Activated naive CD8-positive, alpha-beta T cell treated with anti-CD3 and anti-CD28 coated beads, Interleukin-2, amount 50 U/mL, for 24 hours (primary cell): ENCODE measurements at regions not wholly inside any gene's neighbourhood (a gene's known extent, or its start where the extent isn't known, plus 50 kb on each side); places are given as distances from the start of the nearest gene placed in this dataset.
"Not testable (repeated sequence)": the region's sequence is repeated elsewhere in the genome, so short reads cannot be mapped to it uniquely, and the experiment has no call there.

Source experiments
- ATAC-seq: fragments of 150-1000 bp; cut with Tn5 transposase; one replicate; pipeline ENCODE4 v1.10.0; 2021
- DNase-seq: peaks from one replicate; pipeline ENCODE4 v3.0.0; 2021
- H3K27ac Mint-ChIP-seq: one replicate; pipeline ENCODE4 v1.8.0; 2021; ENCODE audit warnings: mild to moderate bottlenecking, mixed read lengths
- H3K27me3 Mint-ChIP-seq: one replicate; pipeline ENCODE4 v1.8.0; 2021; ENCODE audit warnings: mixed read lengths
- H3K36me3 Mint-ChIP-seq: one replicate; pipeline ENCODE4 v1.8.0; 2021; ENCODE audit warnings: low read depth, mixed read lengths
- H3K4me1 Mint-ChIP-seq: one replicate; pipeline ENCODE4 v1.8.0; 2021; ENCODE audit warnings: mixed read lengths
- H3K4me3 Mint-ChIP-seq: one replicate; pipeline ENCODE4 v1.8.0; 2021; ENCODE audit warnings: mild to moderate bottlenecking, moderate library complexity, mixed read lengths
- H3K9me3 Mint-ChIP-seq: one replicate; pipeline ENCODE4 v1.8.0; 2021; ENCODE audit warnings: mixed read lengths

DNA sequence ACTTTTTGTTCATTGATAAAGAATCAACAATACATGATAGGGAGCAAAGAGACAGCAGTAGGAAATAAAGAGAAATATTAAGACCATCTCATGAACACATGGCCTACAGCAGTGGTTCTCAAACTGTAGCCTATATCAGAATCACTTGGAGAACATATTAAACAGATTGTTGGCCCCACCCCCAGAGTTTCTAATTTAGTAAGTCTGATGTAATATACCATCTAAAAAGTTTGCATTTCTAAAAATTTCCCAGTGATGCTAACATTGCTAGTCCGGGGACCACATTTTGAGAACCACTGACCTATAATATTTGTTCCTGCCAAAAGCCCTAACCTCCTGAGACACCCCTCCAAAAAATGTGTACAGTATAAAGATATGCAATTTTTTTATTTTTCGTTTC lies 306.2 kb upstream of the NREP start:
- Mint-ChIP-seq H3K4me3 (no peak overlapping the region), H3K9me3 (no peaks in the 10 kb centered on the region), H3K36me3 (no peaks in the 10 kb centered on the region), H3K27me3 (no peaks in the 10 kb centered on the region), H3K27ac (no peak overlapping the region), H3K4me1 (no peaks in the 10 kb centered on the region)
- ATAC-seq, result no peak
- no peak for DNase-seq

DNA sequence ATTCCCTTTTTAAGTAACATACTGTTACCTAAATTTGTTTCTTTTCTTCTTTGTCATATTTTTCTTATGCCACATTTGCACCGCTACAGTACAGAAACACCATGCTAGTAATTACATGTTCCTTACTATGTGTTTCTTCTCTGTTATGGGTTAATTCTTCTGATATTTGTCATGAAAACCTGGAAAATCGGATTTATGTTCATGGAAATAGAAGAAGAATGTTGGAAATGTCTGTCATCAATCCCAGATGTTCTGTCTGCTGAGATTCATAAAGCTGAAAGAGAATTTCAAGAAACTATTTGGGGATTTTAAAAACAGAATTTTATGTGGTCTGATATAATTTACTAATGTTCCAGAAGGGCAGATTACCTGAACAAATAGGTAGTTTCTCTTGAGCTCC lies 305.2 kb upstream of the NREP start:
- Mint-ChIP-seq H3K4me3 (no peak overlapping the region), H3K27ac (no peak overlapping the region), H3K4me1 (no peaks in the 10 kb centered on the region), H3K27me3 (peaks cover 4% of the 10 kb centered on the region), H3K9me3 (no peaks in the 10 kb centered on the region), H3K36me3 (no peaks in the 10 kb centered on the region)
- DNase-seq, result no peak
- ATAC-seq, result no peak

DNA sequence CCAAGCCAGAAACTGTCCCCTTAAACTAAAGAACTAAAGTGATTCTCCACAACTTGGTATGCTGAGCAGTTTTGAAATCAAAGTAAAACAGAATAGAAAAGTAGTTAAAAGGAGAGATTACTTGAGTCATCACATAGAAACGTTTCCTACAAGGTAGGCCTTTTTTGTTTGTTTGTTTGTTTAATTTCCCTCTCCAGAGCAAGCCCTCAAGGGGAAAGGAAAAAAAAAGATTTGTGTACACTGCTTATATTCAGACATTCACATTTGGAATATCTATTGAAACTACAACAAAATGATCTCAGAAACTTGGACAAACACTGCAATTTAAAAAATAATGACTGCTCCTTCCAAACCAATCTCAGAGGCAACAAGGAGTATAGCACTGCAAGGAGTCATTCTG lies 304.7 kb upstream of the NREP start:
- peaks cover 4% of the 10 kb centered on the region for H3K27me3 Mint-ChIP-seq

DNA sequence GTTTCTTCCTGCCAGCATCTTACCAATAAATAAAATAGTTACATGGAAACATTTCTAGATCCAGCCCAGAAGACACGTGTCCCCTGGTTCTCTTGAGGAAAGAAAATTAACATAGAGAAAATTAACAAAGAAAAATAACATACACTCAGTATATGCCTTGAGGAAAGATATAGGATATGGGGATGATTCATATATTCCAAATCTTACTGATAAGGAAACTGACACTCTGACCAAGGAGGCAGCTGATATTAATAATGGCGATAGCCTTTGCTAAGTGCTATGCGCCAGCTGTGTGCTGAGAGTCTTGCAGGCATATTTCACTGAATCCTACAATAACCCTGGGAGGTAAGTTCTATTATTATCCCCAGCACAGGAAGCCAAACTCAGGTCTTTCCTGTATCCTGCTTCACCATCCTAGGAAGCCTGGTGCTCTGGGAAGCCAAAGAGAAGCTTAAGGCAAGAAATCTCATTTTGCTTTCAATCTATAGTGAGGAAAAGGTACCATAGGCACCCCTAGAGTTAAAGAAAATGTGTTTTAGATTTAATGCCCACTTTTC lies 302.7 kb upstream of the NREP start:
- H3K9me3 Mint-ChIP-seq, result peaks cover 13% of the 10 kb centered on the region
- DNase-seq (no peak), ATAC-seq (no peak)
- no peak overlapping the region for H3K27ac Mint-ChIP-seq
- peaks cover 12% of the 10 kb centered on the region for H3K27me3 Mint-ChIP-seq
- H3K36me3 Mint-ChIP-seq, result no peaks in the 10 kb centered on the region
- H3K4me1 Mint-ChIP-seq, result no peaks in the 10 kb centered on the region
- H3K4me3 Mint-ChIP-seq, result no peak overlapping the region

More for the DNA sequence above, 304.7 kb upstream of the NREP start:
- Mint-ChIP-seq H3K36me3 (no peaks in the 10 kb centered on the region), H3K9me3 (no peaks in the 10 kb centered on the region), H3K27ac (no peak overlapping the region), H3K4me3 (no peak overlapping the region), H3K4me1 (no peaks in the 10 kb centered on the region)
- no peak for ATAC-seq
- no peak for DNase-seq

DNA sequence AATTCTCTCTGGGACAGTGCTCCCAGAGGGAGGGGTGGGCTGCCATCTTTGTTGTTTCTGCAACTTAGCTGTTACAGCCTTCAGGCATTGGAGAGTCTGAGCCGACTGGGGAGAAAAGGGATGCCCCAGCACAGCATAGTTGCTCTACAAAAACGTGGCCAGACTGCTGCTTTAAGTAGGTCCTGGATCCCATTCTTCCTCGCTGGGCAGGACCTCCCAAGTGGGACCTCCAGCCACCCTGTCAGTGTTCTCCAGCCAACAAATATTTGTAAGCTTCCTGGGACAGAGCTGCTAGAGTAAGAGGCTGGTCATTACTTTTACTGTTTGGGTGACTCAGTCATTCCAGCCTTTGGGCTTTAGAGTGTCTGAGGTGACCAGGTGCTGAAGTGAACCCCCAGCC lies 292.7 kb upstream of the NREP start:
- Mint-ChIP-seq H3K27me3 (peaks cover 5% of the 10 kb centered on the region), H3K4me3 (no peak overlapping the region), H3K36me3 (no peaks in the 10 kb centered on the region), H3K9me3 (no peaks in the 10 kb centered on the region), H3K27ac (no peak overlapping the region), H3K4me1 (no peaks in the 10 kb centered on the region)
- DNase-seq, result no peak
- no peak for ATAC-seq

DNA sequence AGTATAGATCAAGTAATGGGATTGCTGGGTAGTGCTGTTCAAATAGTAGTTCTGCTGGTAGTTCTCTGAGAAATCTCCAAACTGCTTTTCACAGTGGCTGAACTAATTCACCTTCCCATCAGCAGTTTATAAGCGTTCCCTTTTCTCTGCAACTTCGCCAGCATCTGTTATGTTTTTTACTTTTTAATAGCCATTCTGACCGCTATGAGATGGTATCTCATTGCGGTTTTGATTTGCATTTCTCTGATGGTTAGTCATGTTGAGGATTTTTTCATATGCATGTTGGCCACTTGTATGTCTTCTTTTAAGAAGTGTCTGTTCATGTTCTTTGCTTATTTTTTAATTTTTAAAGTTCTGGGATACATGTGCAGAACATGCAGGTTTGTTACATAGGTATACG lies 279.2 kb upstream of the NREP start:
- no peak for ATAC-seq
- Mint-ChIP-seq H3K9me3 (peaks cover 4% of the 10 kb centered on the region), H3K36me3 (no peaks in the 10 kb centered on the region), H3K27me3 (no peaks in the 10 kb centered on the region), H3K4me3 (no peak overlapping the region), H3K4me1 (no peaks in the 10 kb centered on the region), H3K27ac (no peak overlapping the region)
- no peak for DNase-seq

DNA sequence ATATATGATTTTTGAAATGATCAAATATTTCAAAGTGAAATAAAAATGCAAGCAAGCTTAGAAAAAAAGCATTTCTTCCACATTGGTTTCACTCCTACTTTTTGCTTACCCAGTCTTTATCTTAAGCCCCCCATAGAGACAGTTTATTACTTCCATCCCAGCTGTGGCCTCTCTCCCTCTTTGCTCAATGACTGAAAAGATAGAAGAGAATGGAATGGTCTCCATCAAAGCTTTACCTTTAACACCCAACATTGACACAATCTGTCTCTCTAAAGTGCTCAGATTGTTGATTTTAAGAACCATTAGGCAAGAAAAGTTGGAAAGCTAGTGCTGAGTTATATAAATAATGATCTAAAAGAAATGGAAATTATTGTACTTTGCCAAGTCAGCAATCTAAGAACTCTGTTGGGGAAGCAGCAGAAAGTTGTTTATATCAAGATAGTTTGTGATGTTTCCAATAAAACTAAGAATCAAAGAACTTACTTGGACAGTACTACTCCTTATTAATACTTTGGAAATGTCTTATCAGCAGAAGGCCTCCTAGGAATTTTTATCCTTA lies 277.5 kb upstream of the NREP start:
- Mint-ChIP-seq H3K27me3 (no peaks in the 10 kb centered on the region), H3K9me3 (peaks cover 10% of the 10 kb centered on the region), H3K4me3 (no peak overlapping the region), H3K27ac (no peak overlapping the region), H3K4me1 (no peaks in the 10 kb centered on the region), H3K36me3 (no peaks in the 10 kb centered on the region)
- ATAC-seq (no peak), DNase-seq (no peak)

DNA sequence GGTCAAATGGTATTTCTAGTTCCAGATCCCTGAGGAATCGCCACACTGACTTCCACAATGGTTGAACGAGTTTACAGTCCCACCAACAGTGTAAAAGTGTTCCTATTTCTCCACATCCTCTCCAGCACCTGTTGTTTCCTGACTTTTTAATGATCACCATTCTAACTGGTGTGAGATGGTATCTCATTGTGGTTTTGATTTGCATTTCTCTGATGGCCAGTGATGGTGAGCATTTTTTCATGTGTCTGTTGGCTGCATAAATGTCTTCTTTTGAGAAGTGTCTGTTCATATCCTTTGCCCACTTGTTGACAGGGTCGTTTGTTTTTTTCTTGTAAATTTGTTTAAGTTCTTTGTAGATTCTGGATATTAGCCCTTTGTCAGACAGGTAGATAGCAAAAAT lies 269.9 kb upstream of the NREP start:
- not testable (repeated sequence) for H3K27me3 Mint-ChIP-seq, H3K27ac Mint-ChIP-seq, H3K4me1 Mint-ChIP-seq, DNase-seq, H3K4me3 Mint-ChIP-seq, H3K36me3 Mint-ChIP-seq, ATAC-seq
- H3K9me3 Mint-ChIP-seq, result peaks cover 12% of the 10 kb centered on the region

DNA sequence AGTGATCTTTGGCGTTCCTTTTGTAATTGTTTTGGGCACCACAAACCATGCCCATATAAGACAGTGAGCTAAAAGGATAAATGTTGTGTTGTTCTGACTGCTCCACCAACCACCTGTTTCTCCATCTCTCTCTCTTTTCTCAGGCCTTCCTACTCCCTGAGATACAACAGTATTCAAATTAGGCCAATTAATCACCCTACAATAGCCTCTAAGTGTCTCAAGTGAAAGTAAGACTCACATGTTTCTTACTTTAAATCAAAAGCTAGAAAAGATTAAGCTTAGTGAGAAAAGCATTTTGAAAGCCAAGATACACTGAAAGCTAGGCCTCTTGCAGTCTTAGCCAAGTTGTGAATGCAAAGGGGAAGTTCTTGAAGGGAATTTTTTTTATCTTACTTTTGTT lies 268.8 kb upstream of the NREP start:
- Mint-ChIP-seq H3K27ac (no peak overlapping the region), H3K27me3 (no peaks in the 10 kb centered on the region), H3K4me3 (no peak overlapping the region), H3K9me3 (peaks cover 12% of the 10 kb centered on the region), H3K36me3 (no peaks in the 10 kb centered on the region), H3K4me1 (peaks cover 1% of the 10 kb centered on the region)
- DNase-seq (no peak), ATAC-seq (no peak)

DNA sequence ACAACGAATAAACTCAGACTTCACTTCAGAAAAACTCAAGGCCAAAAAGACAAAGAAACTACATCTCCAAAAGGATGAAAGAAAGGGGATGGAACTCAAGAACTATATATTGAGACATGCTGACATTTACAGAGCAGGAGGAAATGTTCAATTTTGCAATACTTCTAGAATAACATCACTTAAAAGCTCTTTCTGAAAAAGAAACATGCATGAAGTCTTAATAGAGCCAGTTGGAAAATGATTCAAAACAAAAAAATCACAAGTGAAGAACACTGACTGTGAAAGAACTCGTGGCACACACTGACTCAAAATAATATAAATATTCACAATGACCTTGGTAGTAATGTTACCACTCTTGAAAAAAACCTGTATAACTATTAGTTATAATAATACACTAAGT lies 267.8 kb upstream of the NREP start:
- ATAC-seq, result no peak
- Mint-ChIP-seq H3K9me3 (peaks cover 7% of the 10 kb centered on the region), H3K36me3 (no peaks in the 10 kb centered on the region), H3K4me1 (peaks cover 1% of the 10 kb centered on the region), H3K27ac (no peak overlapping the region), H3K27me3 (no peaks in the 10 kb centered on the region), H3K4me3 (no peak overlapping the region)
- no peak for DNase-seq

DNA sequence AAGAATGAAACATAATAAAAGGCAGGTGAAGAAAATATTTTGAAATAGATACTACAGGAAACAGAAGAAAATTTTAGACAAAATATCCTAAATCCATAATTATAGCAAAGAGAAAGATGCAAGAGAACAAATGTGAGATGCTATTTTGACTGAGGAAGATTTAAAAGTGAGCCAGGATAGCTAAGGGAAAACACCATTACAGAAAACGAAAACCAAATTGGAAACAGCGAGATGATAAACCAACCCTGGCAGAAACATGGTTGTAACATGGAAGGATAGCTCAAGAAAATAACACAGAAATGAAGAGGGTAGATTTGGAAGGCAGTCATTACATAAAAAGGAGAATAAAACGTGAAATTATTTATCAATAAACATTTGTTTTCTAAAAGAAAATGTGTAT lies 267.2 kb upstream of the NREP start:
- Mint-ChIP-seq H3K4me1 (peaks cover 1% of the 10 kb centered on the region), H3K27me3 (no peaks in the 10 kb centered on the region), H3K27ac (no peak overlapping the region), H3K36me3 (no peaks in the 10 kb centered on the region), H3K4me3 (no peak overlapping the region), H3K9me3 (peaks cover 7% of the 10 kb centered on the region)
- no peak for DNase-seq
- no peak for ATAC-seq

DNA sequence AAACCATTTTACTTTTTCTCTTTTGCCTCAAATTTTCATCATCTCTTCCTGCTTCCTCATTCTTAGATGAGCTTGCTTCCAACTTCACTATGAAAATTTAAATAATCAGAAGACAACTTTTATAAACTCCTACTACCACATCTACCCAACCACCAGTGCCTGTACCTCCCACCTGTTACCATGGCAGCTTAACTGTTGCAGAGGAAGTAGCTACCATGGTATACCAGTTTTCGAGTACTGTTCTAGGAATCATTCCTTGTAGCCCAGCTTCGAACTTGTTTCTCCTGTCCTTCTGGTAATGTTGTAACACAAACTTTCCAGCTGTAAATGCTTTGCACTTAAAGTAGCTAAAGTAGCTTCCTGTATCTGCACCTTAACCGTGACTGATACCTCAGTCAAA lies 266.8 kb upstream of the NREP start:
- Mint-ChIP-seq H3K4me3 (no peak overlapping the region), H3K27ac (no peak overlapping the region), H3K36me3 (no peaks in the 10 kb centered on the region), H3K4me1 (peaks cover 1% of the 10 kb centered on the region), H3K27me3 (no peaks in the 10 kb centered on the region), H3K9me3 (peaks cover 7% of the 10 kb centered on the region)
- ATAC-seq, result no peak
- no peak for DNase-seq

DNA sequence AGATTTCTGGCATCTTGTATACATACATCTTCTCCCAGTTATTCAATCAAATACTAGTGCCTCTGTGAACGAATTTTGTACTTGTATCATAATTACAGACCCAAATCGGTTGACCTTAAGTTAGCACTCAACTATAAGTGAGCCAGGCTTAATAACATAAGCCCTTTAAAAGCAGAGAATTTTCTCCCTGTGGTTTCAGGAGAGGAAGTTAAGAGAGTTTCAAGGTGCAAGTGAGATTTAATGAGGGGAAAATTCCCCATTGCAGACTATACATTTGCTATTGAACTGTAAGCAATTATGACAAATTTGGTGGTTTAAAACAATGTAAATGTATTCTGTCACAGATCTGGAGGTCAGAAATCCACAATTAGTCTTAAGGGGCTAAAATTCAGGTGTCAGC lies 261.9 kb upstream of the NREP start:
- Mint-ChIP-seq H3K4me1 (no peaks in the 10 kb centered on the region), H3K9me3 (no peaks in the 10 kb centered on the region), H3K27ac (no peak overlapping the region), H3K4me3 (no peak overlapping the region), H3K36me3 (no peaks in the 10 kb centered on the region), H3K27me3 (peaks cover 2% of the 10 kb centered on the region)
- no peak for ATAC-seq
- no peak for DNase-seq

DNA sequence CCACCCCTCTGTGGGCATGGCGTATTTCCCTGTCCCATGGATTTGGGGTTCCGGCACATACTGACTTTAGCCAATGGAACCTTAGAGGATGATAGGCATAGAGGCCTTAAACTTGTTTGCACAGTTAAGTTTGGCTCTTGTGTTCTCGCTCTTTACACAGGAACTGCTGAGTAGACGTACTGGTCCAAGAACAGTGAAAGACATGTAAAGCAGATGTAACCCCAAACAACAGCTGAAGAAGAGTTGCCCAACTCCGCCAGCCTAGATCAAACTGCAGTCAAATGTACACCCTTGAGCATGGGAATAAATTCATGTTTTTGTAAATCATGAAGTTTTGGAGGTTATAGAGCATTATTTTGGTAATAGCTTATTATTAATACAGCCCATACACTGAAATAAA lies 260.0 kb upstream of the NREP start:
- Mint-ChIP-seq H3K27me3 (peaks cover 2% of the 10 kb centered on the region), H3K9me3 (no peaks in the 10 kb centered on the region), H3K27ac (no peak overlapping the region), H3K36me3 (no peaks in the 10 kb centered on the region), H3K4me1 (no peaks in the 10 kb centered on the region), H3K4me3 (no peak overlapping the region)
- no peak for DNase-seq
- no peak for ATAC-seq

DNA sequence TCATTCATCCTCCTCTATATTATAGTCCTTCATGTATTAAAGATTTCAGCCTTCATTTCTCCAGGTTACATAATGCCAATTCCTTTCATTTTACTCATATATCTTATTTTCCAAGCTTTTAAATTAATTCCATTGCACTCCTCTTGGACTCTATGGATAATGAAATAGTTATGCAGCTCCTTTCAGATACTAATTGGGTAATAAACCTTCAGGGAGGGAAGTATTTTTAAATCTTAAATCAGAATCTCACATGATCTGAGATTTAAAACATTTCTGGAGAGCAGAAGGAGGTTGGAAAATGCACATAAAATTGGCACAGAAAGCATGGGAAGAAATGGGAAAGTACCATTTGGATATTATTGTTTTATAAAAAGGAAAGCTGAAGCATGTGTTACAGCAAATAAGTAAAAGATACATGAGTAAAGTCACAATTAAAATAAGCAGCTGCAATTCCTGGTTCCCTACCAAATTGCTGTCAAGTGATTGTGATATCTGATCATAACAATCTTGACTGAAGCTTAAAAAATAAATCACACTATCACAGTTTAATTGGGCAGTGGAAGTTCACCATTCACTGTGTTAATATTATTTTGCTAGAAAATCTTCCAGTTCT lies 257.9 kb upstream of the NREP start:
- Mint-ChIP-seq H3K27me3 (peaks cover 2% of the 10 kb centered on the region), H3K9me3 (no peaks in the 10 kb centered on the region), H3K4me1 (no peaks in the 10 kb centered on the region), H3K4me3 (no peak overlapping the region), H3K27ac (no peak overlapping the region), H3K36me3 (no peaks in the 10 kb centered on the region)
- no peak for DNase-seq
- ATAC-seq, result no peak

DNA sequence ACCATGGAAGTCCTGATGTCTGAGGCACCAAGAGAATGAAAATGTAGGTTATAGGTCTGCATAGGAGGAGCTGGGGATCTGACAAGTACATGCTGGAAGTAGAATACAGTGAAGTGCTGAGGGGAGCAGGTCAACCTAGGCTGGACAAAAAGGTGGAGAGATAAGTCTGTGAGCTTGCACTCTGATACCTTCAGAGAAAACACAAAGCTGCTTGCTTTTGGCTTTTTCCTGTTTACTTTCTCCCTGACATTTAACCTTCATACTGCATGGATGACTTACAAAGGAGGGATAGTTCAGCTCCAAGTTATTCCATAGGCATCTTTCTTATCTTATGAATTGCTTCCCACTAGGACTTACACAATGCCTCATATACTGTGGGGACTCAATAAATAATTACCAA lies 256.7 kb upstream of the NREP start:
- no peaks in the 10 kb centered on the region for H3K4me1 Mint-ChIP-seq
- peaks cover 2% of the 10 kb centered on the region for H3K27me3 Mint-ChIP-seq
- ATAC-seq (no peak), DNase-seq (no peak)
- no peaks in the 10 kb centered on the region for H3K9me3 Mint-ChIP-seq
- no peaks in the 10 kb centered on the region for H3K36me3 Mint-ChIP-seq
- H3K4me3 Mint-ChIP-seq, result no peak overlapping the region
- no peak overlapping the region for H3K27ac Mint-ChIP-seq
